GM19395 (cell line): ENCODE measurements at regions not wholly inside any gene's neighbourhood (a gene's known extent, or its start where the extent isn't known, plus 50 kb on each side); places are given as distances from the start of the nearest gene placed in this dataset.

Experiments
- ATAC-seq: cut with Tn5 transposase; IDR thresholded peaks from one replicate; pipeline ENCODE4 v1.9.1; 2021; ENCODE audit warnings: mild to moderate bottlenecking, moderate library complexity; ENCODE audit not compliant: unreplicated experiment

DNA sequence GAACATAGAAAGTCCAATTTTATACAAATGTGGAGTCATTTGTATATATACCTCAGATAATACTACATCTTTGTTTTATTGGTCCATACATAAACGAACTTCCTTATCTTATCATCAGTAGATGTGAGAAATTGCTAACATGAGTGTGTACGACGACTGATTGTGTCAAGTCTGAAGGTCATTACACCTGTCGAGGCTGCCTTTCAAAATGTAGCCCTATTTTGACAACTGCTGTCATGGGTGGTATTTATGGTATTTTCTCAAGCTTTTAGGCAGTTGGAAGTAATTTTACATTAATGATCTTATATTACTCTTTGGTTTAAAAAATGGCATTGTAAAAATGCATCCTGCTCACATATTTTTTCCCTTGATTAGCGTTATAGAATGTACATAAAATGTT lies 183.7 kb upstream of the DNAJC19 start:
- ATAC-seq, result no peak

DNA sequence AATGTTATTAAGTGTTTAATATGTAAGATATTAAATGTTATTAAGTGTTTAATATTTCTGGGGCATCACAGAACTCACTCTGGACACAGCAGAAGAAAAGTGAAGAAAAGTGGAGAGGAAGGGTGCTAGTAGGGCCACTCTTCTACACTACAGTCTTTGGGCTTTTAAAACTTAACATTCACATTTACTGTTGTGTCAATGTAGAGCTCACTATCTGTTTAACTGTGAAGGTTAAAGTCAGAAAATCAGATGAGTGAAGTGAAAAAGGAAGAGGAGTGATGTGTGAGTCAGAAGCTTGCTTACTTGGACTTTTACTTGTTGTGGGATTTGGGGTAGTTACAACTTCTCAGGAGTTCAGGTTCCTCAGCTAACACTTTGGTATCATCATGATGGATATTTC lies 145.3 kb upstream of the DNAJC19 start:
- no peak for ATAC-seq

DNA sequence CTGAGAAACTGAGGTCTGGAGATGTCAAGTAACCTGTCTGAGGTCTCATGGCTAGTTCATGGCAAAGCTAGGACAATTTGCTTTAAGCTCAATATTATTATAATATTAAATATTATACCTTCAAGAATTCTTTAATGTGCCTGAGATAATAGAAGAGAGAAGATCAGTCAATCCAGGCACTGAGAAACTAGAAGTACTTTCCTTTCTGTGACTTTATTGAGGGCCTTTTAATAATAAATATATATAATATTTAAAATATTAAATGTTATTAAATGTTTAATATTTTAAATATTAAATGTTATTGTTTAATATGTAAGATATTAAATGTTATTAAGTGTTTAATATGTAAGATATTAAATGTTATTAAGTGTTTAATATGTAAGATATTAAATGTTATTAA lies 144.3 kb upstream of the DNAJC19 start:
- no peak for ATAC-seq

DNA sequence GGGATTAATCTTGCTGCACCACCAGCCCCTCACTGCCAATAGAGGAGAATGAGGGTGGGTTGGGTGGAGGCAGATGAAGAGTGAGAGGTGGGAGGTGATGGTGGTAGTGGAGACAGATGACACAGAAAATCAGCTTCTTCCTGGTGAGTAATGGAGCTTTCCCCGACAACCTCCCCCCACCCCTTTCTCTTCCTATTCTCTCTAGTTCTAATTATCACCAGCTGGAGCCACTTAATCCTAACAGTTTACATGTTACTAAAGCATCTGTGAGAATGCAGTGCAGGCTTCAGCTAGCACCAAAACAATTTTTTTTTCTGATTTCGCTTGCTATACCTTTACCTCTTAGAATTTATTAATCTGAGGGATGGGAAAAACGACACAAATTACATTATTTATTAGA lies 116.1 kb upstream of the DNAJC19 start:
- no peak for ATAC-seq

DNA sequence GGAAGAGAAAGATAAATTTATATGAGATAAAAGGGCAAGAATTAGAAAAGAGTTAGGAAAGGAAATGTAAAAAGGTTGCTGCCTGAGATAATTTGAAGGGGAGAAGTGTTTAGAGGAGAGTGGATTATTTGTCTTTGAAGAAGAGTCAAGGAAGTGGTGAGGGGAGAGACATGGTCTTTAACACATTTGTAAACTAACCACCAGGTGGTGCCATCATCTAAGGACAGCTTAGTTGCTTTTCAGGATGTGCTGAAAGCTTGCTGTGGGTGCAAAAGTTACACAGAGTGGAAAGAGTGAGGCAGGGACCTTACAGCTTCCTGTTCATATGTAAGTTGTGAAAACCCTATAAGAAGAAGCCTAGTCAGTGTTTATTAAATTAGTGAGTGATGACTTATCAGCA lies 114.1 kb upstream of the DNAJC19 start:
- no peak for ATAC-seq

DNA sequence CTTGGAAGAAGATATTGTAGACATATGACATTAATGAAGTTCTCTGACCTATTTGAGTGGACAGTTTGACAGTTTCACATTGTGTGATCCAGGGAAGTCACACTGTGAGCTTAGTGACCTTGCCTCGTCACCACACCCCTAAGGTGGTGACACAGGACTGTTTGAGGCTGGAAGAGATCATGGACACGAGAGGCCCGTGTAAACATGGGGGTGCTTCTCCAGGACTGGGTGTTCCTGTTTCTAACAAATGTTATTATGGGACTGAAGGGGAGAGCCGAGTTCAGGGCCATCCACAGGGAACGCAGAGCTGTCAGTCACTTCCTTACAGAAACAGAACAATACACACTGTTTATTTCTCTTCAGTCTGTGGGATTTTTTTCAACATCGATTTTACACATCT lies 96.5 kb upstream of the DNAJC19 start:
- ATAC-seq, result no peak

DNA sequence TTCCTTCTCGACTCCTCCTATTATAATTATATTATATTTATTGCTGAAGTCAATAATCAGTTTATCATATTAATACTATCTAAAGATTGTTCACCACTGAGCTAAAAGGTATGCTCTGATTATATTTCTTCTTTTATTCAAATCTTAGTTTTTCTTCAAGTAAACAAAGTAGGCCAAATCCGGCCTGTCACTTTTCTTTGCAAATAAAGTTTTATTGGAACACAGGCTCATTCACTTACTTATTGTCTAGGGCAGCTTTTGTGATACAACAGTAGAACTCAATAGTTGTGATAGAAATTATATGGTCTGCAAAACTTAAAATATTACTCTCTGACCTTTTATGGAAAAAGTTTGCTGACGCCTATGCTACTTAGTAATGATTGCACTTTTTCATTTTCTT lies 92.4 kb upstream of the DNAJC19 start:
- ATAC-seq, result no peak

DNA sequence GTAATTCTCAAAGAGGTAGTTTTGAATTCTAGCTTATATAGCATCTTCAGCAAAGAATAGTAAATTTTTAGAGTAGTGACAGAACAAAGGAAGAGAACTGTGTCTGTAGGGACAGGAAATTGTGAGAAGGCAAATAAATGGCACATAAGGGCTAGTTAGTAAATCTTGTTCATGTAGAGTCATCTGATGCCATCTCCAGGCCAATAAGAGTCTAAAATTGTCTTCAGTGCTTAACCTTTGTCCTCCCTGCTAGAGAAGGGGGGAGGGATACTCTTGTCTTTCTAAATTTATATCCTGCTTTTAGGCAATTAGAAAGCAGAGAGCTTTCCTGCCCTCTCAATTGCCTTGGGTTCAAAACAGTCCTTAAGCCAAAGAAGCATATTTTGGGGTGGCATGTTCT lies 87.0 kb upstream of the DNAJC19 start:
- no peak for ATAC-seq

DNA sequence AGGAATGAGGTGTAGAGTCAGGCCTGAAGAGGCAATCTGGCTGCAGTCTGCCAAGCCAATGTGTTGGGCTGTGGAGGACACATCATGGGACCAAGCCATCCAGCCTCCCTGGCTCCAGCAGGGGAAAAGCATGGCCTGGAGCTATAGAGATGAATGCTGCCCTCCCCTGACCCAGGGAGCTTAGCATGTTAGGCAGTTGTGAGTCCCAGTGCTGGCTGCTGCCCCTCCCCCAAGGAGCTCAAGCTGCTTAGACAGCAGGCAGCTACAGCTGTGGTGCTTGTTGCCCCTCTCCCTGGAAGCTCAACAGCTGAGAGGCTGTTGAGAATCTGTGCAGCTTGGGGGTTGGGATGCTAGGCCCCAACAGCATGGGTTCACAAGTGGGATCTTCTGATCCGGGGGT lies 85.6 kb upstream of the DNAJC19 start:
- no peak for ATAC-seq

DNA sequence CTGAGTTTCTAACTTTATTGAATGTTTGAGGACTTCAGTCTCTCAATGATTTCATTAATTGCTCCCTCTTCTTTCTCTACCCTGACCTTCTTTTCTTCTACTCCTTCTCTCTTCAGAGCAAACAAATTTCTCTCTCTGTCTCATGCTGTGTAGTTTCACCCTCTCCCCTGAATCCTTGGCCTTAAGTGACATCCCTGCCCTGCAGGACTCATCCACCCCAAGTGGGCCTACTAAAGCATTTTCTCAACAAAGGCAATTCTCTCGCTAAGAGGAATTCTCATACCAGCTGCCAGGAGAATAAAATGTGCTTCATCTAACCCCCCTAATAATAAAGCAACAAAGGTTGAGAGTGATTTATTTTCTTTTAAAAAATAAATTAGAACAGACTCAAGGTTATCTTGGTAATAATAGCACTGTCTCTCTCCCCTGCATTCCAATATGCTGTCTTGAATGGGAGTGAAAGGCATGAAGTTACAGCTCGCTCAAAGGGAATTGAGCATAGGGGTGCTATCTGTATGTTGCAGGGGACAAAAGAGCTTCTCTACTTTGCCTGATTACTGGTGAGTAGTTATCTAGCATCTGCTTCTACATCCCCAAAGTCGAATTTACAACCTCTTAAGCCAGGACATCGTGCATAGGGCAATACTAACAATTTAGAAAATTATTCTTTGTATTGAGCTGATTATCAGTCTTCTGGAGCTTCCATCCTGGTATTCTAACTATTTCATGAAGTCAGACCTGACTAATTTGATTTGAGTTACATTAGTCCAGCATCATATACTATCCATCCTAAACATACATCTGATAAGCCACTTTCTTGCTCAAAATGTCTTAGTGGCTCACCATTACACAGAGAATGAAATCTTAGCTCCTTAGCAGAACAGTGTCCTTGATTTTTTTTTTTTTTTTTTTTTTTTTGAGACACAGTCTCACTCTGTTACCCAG lies 76.9 kb upstream of the DNAJC19 start:
- no peak for ATAC-seq

DNA sequence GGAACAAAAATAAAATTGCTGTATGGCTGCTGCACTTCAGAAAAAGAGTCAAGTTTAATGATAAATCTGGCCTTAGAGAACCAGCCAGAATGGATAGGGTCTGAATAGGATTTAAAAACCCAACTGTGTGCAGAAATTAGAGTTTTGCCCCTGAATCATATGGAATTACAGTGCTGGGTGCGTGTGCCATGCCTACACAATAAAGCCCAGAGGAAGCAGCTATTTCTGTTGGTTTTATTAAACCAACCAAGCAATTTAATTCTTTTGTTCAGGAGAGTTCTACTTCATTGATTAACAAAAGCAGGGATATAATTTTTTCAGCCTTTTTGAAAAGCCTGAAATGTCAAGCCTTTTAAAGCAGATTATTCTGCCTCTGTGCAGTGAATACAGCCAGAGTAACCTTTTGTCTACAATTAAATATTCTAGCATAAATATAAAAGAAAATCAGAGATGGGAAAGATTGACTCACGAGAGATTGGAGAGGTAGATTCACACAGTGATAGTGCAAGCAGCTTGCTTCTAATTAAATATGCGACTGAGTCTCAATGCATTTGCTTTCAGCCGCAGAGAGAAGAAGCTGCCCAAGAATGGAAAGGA lies 66.7 kb upstream of the DNAJC19 start:
- no peak for ATAC-seq

DNA sequence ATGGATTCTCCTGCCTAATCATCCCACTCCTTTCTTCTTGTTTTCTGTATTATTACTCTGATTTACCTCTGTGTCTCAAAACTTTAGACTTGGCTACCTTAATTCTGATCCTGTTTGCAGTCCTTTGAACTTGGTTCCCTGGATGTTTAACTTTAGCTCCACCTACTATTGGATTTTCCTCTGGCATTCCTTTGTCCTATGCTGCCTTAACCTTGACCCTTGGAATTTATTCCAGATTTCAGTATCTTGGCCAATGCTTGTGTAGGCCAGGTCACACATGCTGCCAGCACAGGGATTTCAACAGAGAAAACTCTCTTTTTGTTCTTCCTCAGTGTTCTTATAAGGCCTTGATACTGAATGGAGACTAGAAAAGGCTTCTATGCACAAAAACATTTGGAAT lies 65.0 kb upstream of the DNAJC19 start:
- no peak for ATAC-seq

DNA sequence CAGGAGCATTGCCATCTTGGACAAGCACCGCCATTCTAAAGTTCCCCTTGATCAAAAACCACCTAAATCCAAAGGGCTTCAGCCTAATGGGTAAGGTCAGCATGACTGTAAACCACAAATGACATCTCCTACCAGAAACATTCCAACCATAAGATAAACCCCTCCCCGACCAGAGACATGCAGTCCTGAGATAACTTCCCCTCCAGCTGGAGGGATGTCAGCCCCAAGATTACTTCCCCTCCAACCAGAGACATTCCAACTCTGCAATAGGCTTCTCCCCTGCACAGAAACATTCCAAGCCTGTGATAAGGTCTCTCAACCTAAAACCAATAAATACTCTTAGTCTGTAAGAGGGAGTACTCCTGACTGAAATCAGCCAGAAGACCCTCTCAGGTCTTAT lies 62.7 kb upstream of the DNAJC19 start:
- no peak for ATAC-seq

DNA sequence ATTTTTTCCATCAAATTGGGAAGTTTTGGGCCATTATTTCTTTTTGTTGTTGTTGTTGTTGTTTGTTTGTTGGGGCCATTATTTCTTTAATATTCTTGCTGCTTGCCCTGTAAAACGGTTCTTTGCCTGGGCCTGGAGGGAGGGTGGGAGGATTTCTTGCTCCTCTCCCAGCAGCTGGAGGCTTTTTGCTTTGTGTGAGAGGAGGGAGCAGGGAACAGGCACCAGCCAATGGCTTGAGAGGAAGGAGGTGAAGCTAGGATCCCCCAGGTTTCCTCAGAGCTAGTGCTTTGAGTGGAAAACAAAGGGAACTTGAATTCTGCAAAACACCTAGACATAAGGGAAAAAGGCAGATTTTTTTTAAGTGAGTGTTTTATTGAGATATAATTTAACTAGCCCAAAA lies 61.2 kb upstream of the DNAJC19 start:
- no peak for ATAC-seq

DNA sequence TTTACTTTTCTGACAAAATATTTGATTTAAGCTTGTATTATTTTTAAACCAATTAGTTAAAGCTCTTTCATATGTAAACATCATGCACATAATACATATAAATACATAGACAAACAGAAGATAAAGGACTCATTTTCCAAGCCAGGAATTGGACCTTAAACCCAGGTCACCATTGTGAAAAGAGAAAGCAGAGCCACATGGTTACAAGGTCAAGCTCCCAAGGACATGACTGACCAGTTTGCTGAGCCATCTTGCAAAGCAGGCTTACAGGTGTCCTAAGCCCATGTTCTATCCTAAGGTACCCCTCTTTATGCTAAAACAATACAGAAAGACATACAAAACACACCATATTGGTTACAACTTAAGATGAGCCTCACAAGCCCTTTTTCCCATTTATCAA lies 50.5 kb upstream of the DNAJC19 start:
- no peak for ATAC-seq
